ENCODE measurements at regions not wholly inside any gene's neighbourhood (a gene's known extent, or its start where the extent isn't known, plus 50 kb on each side); places are given as distances from the start of the nearest gene placed in this dataset.

DNA sequence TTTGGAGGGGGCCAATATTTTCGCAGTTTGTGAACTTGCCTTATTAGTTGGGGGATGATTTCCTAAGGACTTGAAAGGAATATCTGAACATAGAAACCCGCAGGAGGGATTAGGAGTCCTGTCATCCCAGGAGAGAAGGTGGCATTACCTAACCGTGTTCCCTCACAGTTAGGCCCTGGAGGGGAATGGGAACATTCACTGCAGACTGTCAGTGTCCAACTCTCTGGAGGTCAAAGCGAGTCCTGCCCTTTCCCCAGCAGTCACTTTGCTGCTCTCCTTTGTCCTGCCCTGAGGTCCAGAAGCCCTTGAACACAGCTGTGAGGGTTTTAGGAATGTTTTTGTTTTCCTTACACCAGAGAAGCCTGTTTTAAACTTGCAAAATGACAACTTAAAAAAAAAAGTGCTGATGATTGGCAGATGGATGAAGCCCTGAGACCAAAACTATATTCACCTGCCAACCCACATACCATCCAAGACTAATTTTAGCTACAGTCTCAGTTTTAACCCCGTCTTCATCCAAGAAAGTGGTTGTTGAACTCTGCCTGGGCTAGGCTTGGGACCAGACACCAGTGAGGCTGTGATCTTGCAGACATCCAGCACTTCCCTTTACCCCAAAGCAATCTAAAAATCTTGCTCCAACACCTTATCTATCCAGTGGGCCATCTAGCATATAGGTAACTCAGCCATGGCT, 90.5 kb upstream of the MEX3C start:
- TF ChIP-seq EZH2 (IDR thresholded peaks at IDR 0.05; ENCODE audit: borderline replicate concordance, control insufficient read depth, low read depth, low read length) (no peak), ESRRA (IDR thresholded peaks at IDR 0.05; ENCODE audit: low read length) (no peak), POLR2AphosphoS5 (IDR thresholded peaks at IDR 0.05; ENCODE audit: low read length) (no peak), BRCA1 (IDR thresholded peaks at IDR 0.05; ENCODE audit: low read depth, low read length) (no peak), TARDBP (IDR thresholded peaks at IDR 0.05; ENCODE audit: borderline replicate concordance) (no peak)
- TF ChIP-seq, protein P1, sequence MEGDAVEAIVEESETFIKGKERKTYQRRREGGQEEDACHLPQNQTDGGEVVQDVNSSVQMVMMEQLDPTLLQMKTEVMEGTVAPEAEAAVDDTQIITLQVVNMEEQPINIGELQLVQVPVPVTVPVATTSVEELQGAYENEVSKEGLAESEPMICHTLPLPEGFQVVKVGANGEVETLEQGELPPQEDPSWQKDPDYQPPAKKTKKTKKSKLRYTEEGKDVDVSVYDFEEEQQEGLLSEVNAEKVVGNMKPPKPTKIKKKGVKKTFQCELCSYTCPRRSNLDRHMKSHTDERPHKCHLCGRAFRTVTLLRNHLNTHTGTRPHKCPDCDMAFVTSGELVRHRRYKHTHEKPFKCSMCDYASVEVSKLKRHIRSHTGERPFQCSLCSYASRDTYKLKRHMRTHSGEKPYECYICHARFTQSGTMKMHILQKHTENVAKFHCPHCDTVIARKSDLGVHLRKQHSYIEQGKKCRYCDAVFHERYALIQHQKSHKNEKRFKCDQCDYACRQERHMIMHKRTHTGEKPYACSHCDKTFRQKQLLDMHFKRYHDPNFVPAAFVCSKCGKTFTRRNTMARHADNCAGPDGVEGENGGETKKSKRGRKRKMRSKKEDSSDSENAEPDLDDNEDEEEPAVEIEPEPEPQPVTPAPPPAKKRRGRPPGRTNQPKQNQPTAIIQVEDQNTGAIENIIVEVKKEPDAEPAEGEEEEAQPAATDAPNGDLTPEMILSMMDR (IDR thresholded peaks at IDR 0.05 in 2 of 3, conservative IDR thresholded peaks at IDR 0.05 in 1 of 3; ENCODE audit: control insufficient read depth in 2 of 3, extremely low read depth in 1 of 3, insufficient read depth in 1 of 3, low read depth in 3 of 3, low read length in 3 of 3) = no peak

Measured in GM12878 (cell line).